ENCODE measurements at regions not wholly inside any gene's neighbourhood (a gene's known extent, or its start where the extent isn't known, plus 50 kb on each side); places are given as distances from the start of the nearest gene placed in this dataset.
"Not testable (repeated sequence)": the region's sequence is repeated elsewhere in the genome, so short reads cannot be mapped to it uniquely, and the experiment has no call there.

DNA sequence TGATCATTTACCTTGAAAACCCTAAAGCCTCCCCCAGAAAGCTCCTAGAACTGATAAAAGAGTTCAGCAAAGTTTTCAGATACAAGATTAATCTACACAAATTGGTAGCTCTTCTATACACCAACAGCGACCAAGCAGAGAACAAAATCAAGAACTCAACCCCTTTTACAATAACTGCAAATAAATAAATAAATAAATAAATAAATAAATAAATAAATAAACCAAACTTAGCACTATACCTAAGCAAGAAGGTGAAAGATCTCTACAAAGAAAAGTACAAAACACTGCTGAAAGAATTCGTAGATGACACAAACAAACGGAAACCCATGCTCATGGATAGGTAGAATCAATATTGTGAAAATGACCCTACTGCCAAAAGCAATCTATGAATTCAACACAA, 182.0 kb upstream of the RND3 start:
- no peaks in the 10 kb centered on the region for H3K4me1 ChIP-seq (ENCODE audit: control insufficient read depth, insufficient read depth, low read length)
- no peak for DNase-seq (ENCODE audit: low read depth, low spot score)
- WGBS (ENCODE audit: insufficient coverage, insufficient read length), result no CpG with 5 or more reads among the region's 3 CpGs
- no peak overlapping the region for H3K27ac ChIP-seq (ENCODE audit: low read length)
- H3K9me3 ChIP-seq (ENCODE audit: control insufficient read depth, insufficient read depth, low read length), result no peaks in the 10 kb centered on the region
- no peaks in the 10 kb centered on the region for H3K27me3 ChIP-seq (ENCODE audit: control insufficient read depth, insufficient read depth, low read length)
- H3K36me3 ChIP-seq (ENCODE audit: control insufficient read depth, insufficient read depth, low read length), result no peaks in the 10 kb centered on the region
- no peak overlapping the region for H3K4me3 ChIP-seq (ENCODE audit: low read length)

DNA sequence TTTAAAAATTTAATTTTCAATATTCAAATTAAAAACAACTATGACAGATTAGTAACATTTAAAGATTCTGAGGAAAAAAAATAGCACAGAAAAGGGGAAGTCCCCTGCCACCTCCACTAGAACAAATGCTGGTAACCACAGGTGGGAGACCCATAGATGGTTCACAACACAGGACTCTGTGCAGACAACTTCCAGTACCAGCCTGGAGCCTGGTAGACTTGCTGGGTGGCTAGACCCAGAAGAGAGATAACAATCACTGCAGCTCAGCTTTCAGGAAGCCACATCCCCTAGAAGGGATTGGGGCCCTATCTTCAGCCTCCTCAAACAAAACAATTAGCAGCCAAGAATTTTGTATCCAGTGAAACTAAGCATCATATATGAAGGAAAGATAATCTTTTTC, 179.6 kb upstream of the RND3 start:
- DNase-seq (ENCODE audit: low read depth, low spot score); H3K4me3 ChIP-seq (ENCODE audit: low read length): not testable (repeated sequence)

DNA sequence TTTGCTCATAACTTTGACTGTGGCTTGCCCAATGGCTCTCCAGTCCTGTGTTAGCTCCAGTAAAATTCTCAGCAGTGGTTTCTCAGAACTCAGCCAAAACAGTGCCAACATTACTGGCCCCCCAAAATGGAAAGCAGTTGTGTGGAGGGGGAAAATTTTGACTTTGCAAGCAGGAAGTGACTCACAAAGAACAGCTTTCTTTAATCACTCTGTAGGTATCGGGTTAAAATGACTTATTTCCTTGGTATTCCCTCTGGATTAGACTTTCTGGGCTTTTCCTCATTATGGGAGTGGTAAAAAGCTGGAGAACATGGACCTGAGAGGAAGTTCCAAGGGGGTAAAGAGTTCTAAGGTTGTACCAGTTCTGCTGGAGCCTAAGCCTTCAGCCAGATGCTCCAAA, 175.7 kb upstream of the RND3 start:
- Histone ChIP-seq H3K9me3 (ENCODE audit: control insufficient read depth, insufficient read depth, low read length) (peaks cover 2% of the 10 kb centered on the region; the same call in 1 of the 2 replicates), H3K27me3 (ENCODE audit: control insufficient read depth, insufficient read depth, low read length) (no peaks in the 10 kb centered on the region), H3K4me1 (ENCODE audit: control insufficient read depth, insufficient read depth, low read length) (no peaks in the 10 kb centered on the region), H3K4me3 (ENCODE audit: low read length) (no peak overlapping the region), H3K36me3 (ENCODE audit: control insufficient read depth, insufficient read depth, low read length) (no peaks in the 10 kb centered on the region), H3K27ac (ENCODE audit: low read length) (no peak overlapping the region)
- DNase-seq (ENCODE audit: low read depth, low spot score), result no peak
- no CpG with 5 or more reads among the region's 1 CpG for WGBS (ENCODE audit: insufficient coverage, insufficient read length)

More for the DNA sequence above, 179.6 kb upstream of the RND3 start:
- not testable (repeated sequence) for H3K4me1 ChIP-seq (ENCODE audit: control insufficient read depth, insufficient read depth, low read length); H3K36me3 ChIP-seq (ENCODE audit: control insufficient read depth, insufficient read depth, low read length); H3K27me3 ChIP-seq (ENCODE audit: control insufficient read depth, insufficient read depth, low read length); H3K27ac ChIP-seq (ENCODE audit: low read length); H3K9me3 ChIP-seq (ENCODE audit: control insufficient read depth, insufficient read depth, low read length)

DNA sequence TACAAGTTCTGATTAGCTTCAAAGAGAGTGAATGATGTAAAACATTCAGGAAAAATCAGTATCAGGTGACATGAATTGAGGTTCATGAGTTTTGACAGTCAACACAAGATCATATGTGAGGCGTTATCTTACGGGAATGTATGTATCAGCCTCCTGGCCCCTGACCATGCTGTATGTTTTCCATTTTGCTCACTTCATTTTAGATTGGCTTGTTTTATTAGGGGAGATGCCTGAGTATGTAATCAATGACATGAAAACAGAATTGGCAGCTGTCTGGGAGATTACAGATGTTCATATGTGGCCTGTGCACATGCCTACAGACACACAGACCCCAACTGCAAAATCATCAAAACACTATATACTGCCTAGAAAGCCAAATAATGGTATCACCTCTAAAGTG, 168.5 kb upstream of the RND3 start:
- H3K4me1 ChIP-seq (ENCODE audit: control insufficient read depth, insufficient read depth, low read length), result no peaks in the 10 kb centered on the region
- H3K27me3 ChIP-seq (ENCODE audit: control insufficient read depth, insufficient read depth, low read length), result no peaks in the 10 kb centered on the region
- H3K27ac ChIP-seq (ENCODE audit: low read length), result no peak overlapping the region
- no peak for DNase-seq (ENCODE audit: low read depth, low spot score)
- H3K9me3 ChIP-seq (ENCODE audit: control insufficient read depth, insufficient read depth, low read length), result no peaks in the 10 kb centered on the region
- no CpG with 5 or more reads among the region's 2 CpGs for WGBS (ENCODE audit: insufficient coverage, insufficient read length)
- H3K4me3 ChIP-seq (ENCODE audit: low read length), result no peak overlapping the region
- H3K36me3 ChIP-seq (ENCODE audit: control insufficient read depth, insufficient read depth, low read length), result no peaks in the 10 kb centered on the region

DNA sequence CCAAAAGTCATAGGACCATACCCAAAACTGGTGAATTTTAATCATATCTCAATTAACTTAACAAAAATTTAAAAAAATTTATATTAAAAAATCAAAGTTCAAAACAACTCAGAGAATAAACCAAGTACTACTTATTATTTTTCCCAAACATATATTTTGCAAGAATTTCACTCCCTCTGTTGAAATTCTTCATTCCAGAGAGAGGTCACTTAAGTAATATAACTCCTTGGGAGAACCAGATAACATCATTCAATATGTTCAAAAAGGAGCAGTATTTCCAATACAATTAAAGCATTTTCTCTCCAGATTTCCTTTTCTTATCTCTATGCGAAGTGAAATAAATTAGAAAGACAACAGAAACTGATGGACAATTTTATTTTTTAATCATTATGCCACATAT, 165.9 kb upstream of the RND3 start:
- no peaks in the 10 kb centered on the region for H3K4me1 ChIP-seq (ENCODE audit: control insufficient read depth, insufficient read depth, low read length)
- H3K4me3 ChIP-seq (ENCODE audit: low read length), result no peak overlapping the region
- H3K27me3 ChIP-seq (ENCODE audit: control insufficient read depth, insufficient read depth, low read length), result no peaks in the 10 kb centered on the region
- no peak for DNase-seq (ENCODE audit: low read depth, low spot score)
- no peak overlapping the region for H3K27ac ChIP-seq (ENCODE audit: low read length)
- H3K9me3 ChIP-seq (ENCODE audit: control insufficient read depth, insufficient read depth, low read length), result no peaks in the 10 kb centered on the region
- no CpG with 5 or more reads among the region's 1 CpG for WGBS (ENCODE audit: insufficient coverage, insufficient read length)
- H3K36me3 ChIP-seq (ENCODE audit: control insufficient read depth, insufficient read depth, low read length), result no peaks in the 10 kb centered on the region

DNA sequence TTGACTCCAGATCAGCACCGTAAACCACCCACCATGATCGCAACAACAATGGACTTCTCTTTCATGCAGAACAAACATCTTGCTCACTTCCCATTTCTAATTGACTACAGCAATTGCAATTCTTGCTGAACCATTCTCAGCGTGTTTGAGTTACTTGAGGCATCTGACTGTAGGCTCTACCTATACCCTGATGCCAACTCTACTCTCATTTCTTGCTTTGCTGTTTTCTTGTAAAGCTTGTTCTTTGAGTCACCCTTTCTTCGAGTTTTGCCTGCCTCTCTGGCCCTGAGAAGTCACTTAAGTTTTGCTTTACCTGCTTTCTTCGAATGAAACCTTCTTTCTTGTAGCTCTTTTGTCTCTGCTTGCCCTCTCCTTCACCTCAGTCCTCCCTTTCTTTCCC, 160.5 kb upstream of the RND3 start:
- DNase-seq (ENCODE audit: low read depth, low spot score), result no peak

DNA sequence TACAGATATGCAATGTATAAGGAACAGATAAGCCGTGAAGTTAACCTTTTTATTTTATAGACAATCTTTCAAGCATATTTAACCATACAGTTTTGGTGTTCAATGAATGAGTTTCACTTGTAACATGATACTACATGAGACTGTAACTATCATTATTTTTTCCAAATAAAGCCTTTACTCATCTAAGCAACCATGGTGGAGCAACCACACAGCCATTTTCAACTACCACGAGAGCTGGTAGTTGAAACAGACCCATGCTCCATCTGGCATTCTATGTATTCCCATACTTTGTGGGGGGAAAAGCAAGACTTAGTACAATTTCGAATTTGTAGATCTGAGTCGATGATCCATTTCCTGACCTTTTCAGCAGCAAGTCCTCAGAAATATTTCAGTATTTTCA, 159.3 kb upstream of the RND3 start:
- no peak overlapping the region for H3K27ac ChIP-seq (ENCODE audit: low read length)
- no peak overlapping the region for H3K4me3 ChIP-seq (ENCODE audit: low read length)
- H3K36me3 ChIP-seq (ENCODE audit: control insufficient read depth, insufficient read depth, low read length), result no peaks in the 10 kb centered on the region
- no peaks in the 10 kb centered on the region for H3K4me1 ChIP-seq (ENCODE audit: control insufficient read depth, insufficient read depth, low read length)
- no peaks in the 10 kb centered on the region for H3K27me3 ChIP-seq (ENCODE audit: control insufficient read depth, insufficient read depth, low read length)
- no peaks in the 10 kb centered on the region for H3K9me3 ChIP-seq (ENCODE audit: control insufficient read depth, insufficient read depth, low read length)
- WGBS (ENCODE audit: insufficient coverage, insufficient read length), result no CpG with 5 or more reads among the region's 4 CpGs
- DNase-seq (ENCODE audit: low read depth, low spot score), result no peak

More for the DNA sequence above, 160.5 kb upstream of the RND3 start:
- Histone ChIP-seq H3K36me3 (ENCODE audit: control insufficient read depth, insufficient read depth, low read length) (no peaks in the 10 kb centered on the region), H3K4me3 (ENCODE audit: low read length) (no peak overlapping the region), H3K27me3 (ENCODE audit: control insufficient read depth, insufficient read depth, low read length) (no peaks in the 10 kb centered on the region), H3K4me1 (ENCODE audit: control insufficient read depth, insufficient read depth, low read length) (no peaks in the 10 kb centered on the region), H3K9me3 (ENCODE audit: control insufficient read depth, insufficient read depth, low read length) (no peaks in the 10 kb centered on the region), H3K27ac (ENCODE audit: low read length) (no peak overlapping the region)
- WGBS (ENCODE audit: insufficient coverage, insufficient read length), result no CpG with 5 or more reads among the region's 5 CpGs

DNA sequence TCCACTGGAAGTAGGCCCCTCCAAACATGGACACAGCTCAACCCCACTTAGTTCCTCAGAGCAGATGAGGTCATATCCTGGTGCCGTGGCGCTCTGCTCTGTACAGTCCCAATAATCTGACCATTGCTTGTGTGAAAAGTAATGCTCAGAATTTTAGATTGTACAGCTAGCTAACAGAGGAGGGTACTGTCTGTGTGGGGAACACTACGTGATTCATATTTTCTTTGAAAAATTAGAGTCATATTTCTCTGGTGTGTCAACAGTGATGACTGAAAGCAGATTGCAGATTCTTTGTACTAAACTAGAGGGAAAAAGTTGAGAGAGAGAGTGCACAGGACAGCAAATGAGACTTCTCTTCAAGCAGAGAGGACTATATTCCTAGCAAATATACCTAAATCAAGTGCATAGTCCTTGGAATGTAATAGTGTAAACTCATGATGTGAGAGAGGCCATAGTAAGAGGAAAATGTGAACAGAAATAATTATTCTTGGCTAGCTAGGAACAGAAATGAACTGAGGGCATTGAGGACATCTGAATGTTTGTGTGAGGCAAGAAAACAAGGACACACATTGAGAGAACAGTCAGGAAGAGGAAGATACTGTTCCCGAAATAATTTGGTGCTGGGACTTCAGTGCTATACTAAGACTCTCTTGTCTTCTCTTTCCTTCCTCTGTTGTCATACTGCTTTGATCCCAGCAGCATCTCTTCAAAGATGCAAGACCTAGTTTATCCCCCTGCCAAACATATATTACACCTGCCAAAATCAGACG, 157.0 kb upstream of the RND3 start:
- Histone ChIP-seq H3K27me3 (ENCODE audit: control insufficient read depth, insufficient read depth, low read length) (no peaks in the 10 kb centered on the region), H3K9me3 (ENCODE audit: control insufficient read depth, insufficient read depth, low read length) (no peaks in the 10 kb centered on the region), H3K4me3 (ENCODE audit: low read length) (no peak overlapping the region), H3K4me1 (ENCODE audit: control insufficient read depth, insufficient read depth, low read length) (no peaks in the 10 kb centered on the region), H3K27ac (ENCODE audit: low read length) (no peak overlapping the region), H3K36me3 (ENCODE audit: control insufficient read depth, insufficient read depth, low read length) (no peaks in the 10 kb centered on the region)
- WGBS (ENCODE audit: insufficient coverage, insufficient read length), result no CpG with 5 or more reads among the region's 5 CpGs
- DNase-seq (ENCODE audit: low read depth, low spot score), result no peak

DNA sequence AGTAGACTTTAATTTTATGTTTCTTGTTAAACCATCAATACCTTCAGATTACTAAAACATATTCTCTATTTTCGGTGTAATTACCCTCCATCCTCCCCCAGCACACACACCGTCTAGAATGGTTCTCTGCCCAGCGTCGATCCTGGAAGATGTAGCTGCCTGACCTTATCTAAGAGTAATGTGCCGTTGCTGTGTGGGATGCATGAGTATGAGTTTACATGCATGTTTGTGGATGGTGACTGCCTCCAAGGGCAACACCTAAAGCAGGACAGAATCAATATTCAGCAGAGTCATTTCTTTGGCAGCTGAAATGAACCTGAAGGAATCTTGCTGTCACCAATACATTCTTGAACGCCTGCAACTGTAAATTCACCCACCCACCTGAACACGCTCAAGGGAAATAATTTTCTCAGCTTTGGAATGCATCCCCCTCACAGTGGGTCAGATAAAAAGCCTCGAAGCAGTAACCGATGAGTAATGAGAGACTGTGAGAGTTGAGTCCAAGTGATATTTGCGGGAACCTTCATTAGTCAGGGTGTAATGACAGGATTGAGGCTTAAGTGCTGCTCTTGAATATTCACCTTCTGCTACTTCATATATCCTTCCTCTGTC, 155.8 kb upstream of the RND3 start:
- no peak for DNase-seq (ENCODE audit: low read depth, low spot score)
- H3K4me1 ChIP-seq (ENCODE audit: control insufficient read depth, insufficient read depth, low read length), result no peaks in the 10 kb centered on the region
- no peak overlapping the region for H3K4me3 ChIP-seq (ENCODE audit: low read length)
- no peaks in the 10 kb centered on the region for H3K36me3 ChIP-seq (ENCODE audit: control insufficient read depth, insufficient read depth, low read length)
- no peak overlapping the region for H3K27ac ChIP-seq (ENCODE audit: low read length)
- no peaks in the 10 kb centered on the region for H3K27me3 ChIP-seq (ENCODE audit: control insufficient read depth, insufficient read depth, low read length)
- no peaks in the 10 kb centered on the region for H3K9me3 ChIP-seq (ENCODE audit: control insufficient read depth, insufficient read depth, low read length)
- WGBS (ENCODE audit: insufficient coverage, insufficient read length), result no CpG with 5 or more reads among the region's 10 CpGs

DNA sequence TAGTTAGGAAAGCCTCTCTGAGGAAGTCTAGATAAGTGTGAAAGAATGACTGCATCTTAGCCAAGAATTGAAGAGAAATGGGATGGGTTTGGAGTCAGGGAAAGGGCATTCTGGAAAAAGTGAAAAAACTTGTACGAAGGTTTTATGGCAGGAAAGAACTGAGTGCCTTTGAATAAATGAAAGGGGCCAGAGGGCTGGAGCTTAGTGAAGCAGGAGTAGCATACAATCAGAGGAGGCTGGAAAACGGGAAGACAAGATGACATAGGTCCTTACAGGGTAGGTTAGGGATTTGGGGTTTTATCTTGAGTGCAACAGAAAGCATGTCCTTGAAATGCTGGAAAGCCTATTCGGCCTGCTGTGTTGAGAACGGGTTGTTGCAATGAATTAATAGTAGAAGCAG, 152.6 kb upstream of the RND3 start:
- H3K4me3 ChIP-seq (ENCODE audit: low read length), result no peak overlapping the region
- no CpG with 5 or more reads among the region's 4 CpGs for WGBS (ENCODE audit: insufficient coverage, insufficient read length)

DNA sequence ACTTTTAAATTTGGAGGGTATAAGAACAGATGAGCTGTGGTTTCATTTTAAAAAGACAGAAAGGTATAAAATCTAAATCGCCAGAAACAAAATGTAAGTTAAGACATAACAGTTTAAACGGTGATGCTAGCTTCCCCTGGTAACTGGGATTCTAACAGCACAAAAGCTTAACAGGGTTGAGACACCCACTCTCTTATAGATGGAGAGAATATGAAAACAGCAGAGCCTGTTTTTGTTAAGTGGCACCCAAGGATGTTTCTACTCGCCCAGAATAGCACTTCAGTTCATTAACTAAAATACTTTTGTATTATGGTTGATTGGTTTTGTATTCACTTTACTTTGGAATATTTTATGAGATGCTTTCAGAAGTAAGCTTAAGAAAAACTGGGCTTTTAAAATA, 151.9 kb upstream of the RND3 start:
- Histone ChIP-seq H3K9me3 (ENCODE audit: control insufficient read depth, insufficient read depth, low read length) (no peaks in the 10 kb centered on the region), H3K4me3 (ENCODE audit: low read length) (no peak overlapping the region), H3K27ac (ENCODE audit: low read length) (no peak overlapping the region), H3K4me1 (ENCODE audit: control insufficient read depth, insufficient read depth, low read length) (no peaks in the 10 kb centered on the region), H3K36me3 (ENCODE audit: control insufficient read depth, insufficient read depth, low read length) (no peaks in the 10 kb centered on the region), H3K27me3 (ENCODE audit: control insufficient read depth, insufficient read depth, low read length) (no peaks in the 10 kb centered on the region)
- DNase-seq (ENCODE audit: low read depth, low spot score), result no peak
- WGBS (ENCODE audit: insufficient coverage, insufficient read length), result no CpG with 5 or more reads among the region's 3 CpGs

More for the DNA sequence above, 152.6 kb upstream of the RND3 start:
- no peak overlapping the region for H3K27ac ChIP-seq (ENCODE audit: low read length)
- no peaks in the 10 kb centered on the region for H3K4me1 ChIP-seq (ENCODE audit: control insufficient read depth, insufficient read depth, low read length)
- no peaks in the 10 kb centered on the region for H3K9me3 ChIP-seq (ENCODE audit: control insufficient read depth, insufficient read depth, low read length)
- H3K36me3 ChIP-seq (ENCODE audit: control insufficient read depth, insufficient read depth, low read length), result no peaks in the 10 kb centered on the region
- no peak for DNase-seq (ENCODE audit: low read depth, low spot score)
- no peaks in the 10 kb centered on the region for H3K27me3 ChIP-seq (ENCODE audit: control insufficient read depth, insufficient read depth, low read length)
